H1 (cell line): ENCODE measurements at regions not wholly inside any gene's neighbourhood (a gene's known extent, or its start where the extent isn't known, plus 50 kb on each side); places are given as distances from the start of the nearest gene placed in this dataset.

Source experiments
- HDAC6 ChIP-seq: IDR thresholded peaks from one replicate; pipeline ENCODE4 v1.7.1; 2012; ENCODE audit warnings: low read depth, mild to moderate bottlenecking, inconsistent platforms, low read length, moderate library complexity
- NANOG ChIP-seq: IDR thresholded peaks from 2 replicates; pipeline ENCODE4 v1.6.1; 2011; ENCODE audit warnings: low read length, low read depth, mild to moderate bottlenecking, inconsistent platforms; ENCODE audit not compliant: insufficient read depth, poor library complexity, severe bottlenecking
- POLR2A ChIP-seq, 2 experiments: IDR thresholded peaks; 1 replicate in 1 of 2; 2 replicates in 1 of 2; pipeline ENCODE4 v1.6.1; 2011; ENCODE audit warnings: low read depth in 2 of 2, low read length in 2 of 2, mild to moderate bottlenecking in 2 of 2; ENCODE audit errors: control extremely low read depth in 1 of 2
- RAD21 ChIP-seq, 2 experiments: IDR thresholded peaks in 1 of 2; conservative IDR thresholded peaks in 1 of 2; 2 replicates each; pipeline ENCODE4 v1.6.1; 2011; ENCODE audit warnings: low read depth in 2 of 2, low read length in 2 of 2, improper control_type of control experiment in 1 of 2, inconsistent platforms in 1 of 2, mild to moderate bottlenecking in 1 of 2, moderate library complexity in 1 of 2
- TF ChIP-seq, protein P1 (sequence below): IDR thresholded peaks from 2 replicates; pipeline ENCODE4 v1.6.1; 2012; ENCODE audit warnings: inconsistent platforms

DNA sequence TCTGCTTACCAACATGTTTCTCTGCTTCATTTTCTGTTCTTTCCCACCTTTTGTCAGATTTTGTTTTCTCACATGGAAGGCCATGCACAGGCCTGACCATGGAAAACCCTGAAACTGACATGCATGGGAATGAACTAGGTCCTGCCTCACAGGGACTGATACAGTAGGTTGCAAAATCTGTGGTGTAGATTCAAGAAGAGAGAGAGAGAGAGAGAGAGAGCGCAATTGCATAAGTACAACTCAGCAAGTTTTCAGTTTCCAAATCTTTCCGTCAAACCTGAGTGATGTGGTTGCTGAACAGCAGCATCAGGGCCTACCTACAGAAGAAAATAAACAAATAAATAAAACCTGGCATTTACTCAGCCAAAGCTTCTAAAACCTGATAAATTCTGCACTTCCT lies 87.5 kb upstream of the RNF152 start (continued):
- TF ChIP-seq NANOG = no peak
- no peak for TF ChIP-seq RAD21 (IDR thresholded peaks at IDR 0.05 in 1 of 2, conservative IDR thresholded peaks at IDR 0.05 in 1 of 2; ENCODE audit: low read depth in 2 of 2, low read length in 2 of 2)
- TF ChIP-seq, protein P1, sequence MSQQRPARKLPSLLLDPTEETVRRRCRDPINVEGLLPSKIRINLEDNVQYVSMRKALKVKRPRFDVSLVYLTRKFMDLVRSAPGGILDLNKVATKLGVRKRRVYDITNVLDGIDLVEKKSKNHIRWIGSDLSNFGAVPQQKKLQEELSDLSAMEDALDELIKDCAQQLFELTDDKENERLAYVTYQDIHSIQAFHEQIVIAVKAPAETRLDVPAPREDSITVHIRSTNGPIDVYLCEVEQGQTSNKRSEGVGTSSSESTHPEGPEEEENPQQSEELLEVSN = no peak
- no peak for TF ChIP-seq HDAC6
- no peak for TF ChIP-seq POLR2A (IDR thresholded peaks at IDR 0.05; ENCODE audit: control extremely low read depth in 1 of 2, low read depth in 2 of 2, low read length in 2 of 2)
